GM19351 (cell line): ENCODE measurements at regions not wholly inside any gene's neighbourhood (a gene's known extent, or its start where the extent isn't known, plus 50 kb on each side); places are given as distances from the start of the nearest gene placed in this dataset.
A peak's percentile ranks its signal among the peaks of the same experiment; 100 is the strongest.
"Not testable (repeated sequence)": the region's sequence is repeated elsewhere in the genome, so short reads cannot be mapped to it uniquely, and the experiment has no call there.

ENCODE experiments used
- ATAC-seq: cut with Tn5 transposase; IDR thresholded peaks from one replicate; pipeline ENCODE4 v1.9.1; 2021; ENCODE audit warnings: mild to moderate bottlenecking, moderate library complexity; ENCODE audit not compliant: unreplicated experiment

GRCh38 chr9:109972026-109972882 lies 192.3 kb downstream of the PALM2AKAP2 start:
- ATAC-seq: peak; percentile 43

GRCh38 chr9:109973336-109973735 lies 193.3 kb downstream of the PALM2AKAP2 start:
- ATAC-seq: no peak

GRCh38 chr9:109974143-109974917 lies 194.3 kb downstream of the PALM2AKAP2 start:
- peak; percentile 72 for ATAC-seq

- peak; percentile 5 for ATAC-seq
Observed at GRCh38 chr9:109974918-109975276, 194.9 kb downstream of the PALM2AKAP2 start.

- ATAC-seq: no peak
Observed at GRCh38 chr9:109975574-109976295, 195.7 kb downstream of the PALM2AKAP2 start.

- ATAC-seq: no peak
Observed at GRCh38 chr9:109976303-109976702, 196.3 kb downstream of the PALM2AKAP2 start.

- ATAC-seq: no peak
Observed at GRCh38 chr9:109977521-109977920, 197.5 kb downstream of the PALM2AKAP2 start.

GRCh38 chr9:109981091-109981490 lies 201.1 kb downstream of the PALM2AKAP2 start:
- ATAC-seq: no peak

GRCh38 chr9:109986521-109986991 lies 206.6 kb downstream of the PALM2AKAP2 start:
- ATAC-seq: no peak

- ATAC-seq: no peak
Observed at GRCh38 chr9:109989296-109989695, 209.3 kb downstream of the PALM2AKAP2 start.

- ATAC-seq: no peak
Observed at GRCh38 chr9:109990541-109990940, 210.5 kb downstream of the PALM2AKAP2 start.

GRCh38 chr9:109992293-109992692 lies 212.3 kb downstream of the PALM2AKAP2 start:
- ATAC-seq: no peak

- ATAC-seq: no peak
Observed at GRCh38 chr9:109993250-109993978, 213.4 kb downstream of the PALM2AKAP2 start.

- no peak for ATAC-seq
Observed at GRCh38 chr9:109994141-109994540, 213.8 kb downstream of the C9orf152 start.

- ATAC-seq: no peak
Observed at GRCh38 chr9:109996936-109997580, 210.9 kb downstream of the C9orf152 start.

GRCh38 chr9:109997682-109998081 lies 210.3 kb downstream of the C9orf152 start:
- no peak for ATAC-seq

GRCh38 chr9:110005521-110005920 lies 202.4 kb downstream of the C9orf152 start:
- ATAC-seq: not testable (repeated sequence)

GRCh38 chr9:110006657-110007056 lies 201.3 kb downstream of the C9orf152 start:
- no peak for ATAC-seq

GRCh38 chr9:110007477-110008270 lies 200.3 kb downstream of the C9orf152 start:
- ATAC-seq: peak; percentile 86
